K562 (cell line): ENCODE measurements at regions not wholly inside any gene's neighbourhood (a gene's known extent, or its start where the extent isn't known, plus 50 kb on each side); places are given as distances from the start of the nearest gene placed in this dataset.

Experiments used
- CHCHD3 ChIP-seq: fragments of 250-450 bp; sonication (Bioruptor Pico); IDR thresholded peaks from 2 replicates; pipeline ENCODE4 v2.1.2; 2022; ENCODE audit warnings: mild to moderate bottlenecking
- CHD2 ChIP-seq: IDR thresholded peaks from 2 replicates; pipeline ENCODE4 v1.6.1; 2011; ENCODE audit warnings: low read depth, low read length
- CHD7 ChIP-seq: fragments of 200-600 bp; sonication (generic); IDR thresholded peaks from one replicate; pipeline ENCODE4 v1.6.1; 2012; ENCODE audit warnings: mild to moderate bottlenecking, low read depth, low read length, inconsistent platforms
- CXXC5 ChIP-seq: fragments of 250-450 bp; sonication (Bioruptor Pico); IDR thresholded peaks from 2 replicates; pipeline ENCODE4 v1.8.0; 2022; ENCODE audit warnings: inconsistent platforms, mild to moderate bottlenecking, moderate library complexity
- ERF ChIP-seq: fragments of 450-650 bp; formaldehyde crosslinking; IDR thresholded peaks from 2 replicates; pipeline ENCODE4 v1.4.0; 2020; ENCODE audit warnings: mild to moderate bottlenecking, mixed read lengths
- KDM1A ChIP-seq, 2 experiments: fragments of 450-650 bp; IDR thresholded peaks; 2 replicates each; pipeline ENCODE4 v1.6.1; 2016; ENCODE audit warnings: mild to moderate bottlenecking in 2 of 2
- MEF2D ChIP-seq: conservative IDR thresholded peaks from 2 replicates; pipeline ENCODE4 v1.6.1; 2016; ENCODE audit warnings: low read depth, missing genetic modification characterization, missing compliant biosample characterization
- NEUROD1 ChIP-seq: fragments of 150-350 bp; IDR thresholded peaks from 2 replicates; pipeline ENCODE4 v1.6.1; 2014; ENCODE audit warnings: borderline replicate concordance, low read length, low read depth; ENCODE audit not compliant: partially characterized antibody
- NFYB ChIP-seq: IDR thresholded peaks from 2 replicates; pipeline ENCODE4 v1.6.1; 2011; ENCODE audit warnings: mild to moderate bottlenecking, moderate library complexity; ENCODE audit not compliant: insufficient read length; ENCODE audit errors: extremely low read depth
- PHF21A ChIP-seq: fragments of 450-650 bp; IDR thresholded peaks from 2 replicates; pipeline ENCODE4 v1.6.1; 2017; ENCODE audit warnings: low read depth, borderline replicate concordance
- SRSF7 ChIP-seq: fragments of 200-400 bp; formaldehyde crosslinking; optimal IDR thresholded peaks from 2 replicates; pipeline ENCODE3; 2017; ENCODE audit warnings: mild to moderate bottlenecking, low read depth, low read length
- SRSF9 ChIP-seq: fragments of 200-400 bp; formaldehyde crosslinking; IDR thresholded peaks from 2 replicates; pipeline ENCODE4 v1.6.1; 2017; ENCODE audit warnings: low read depth, low read length, borderline replicate concordance
- TCF7L2 ChIP-seq: fragments of 150-350 bp; IDR thresholded peaks from 2 replicates; pipeline ENCODE4 v1.6.1; 2016; ENCODE audit warnings: low read depth, mild to moderate bottlenecking, low read length, moderate library complexity
- TCFL5 ChIP-seq: fragments of 250-450 bp; sonication (Bioruptor Pico); conservative IDR thresholded peaks from 2 replicates; pipeline ENCODE4 v1.6.1; 2021; ENCODE audit warnings: mild to moderate bottlenecking, moderate library complexity, matching md5 sums
- XRCC5 ChIP-seq: fragments of 200-400 bp; formaldehyde crosslinking; IDR thresholded peaks from 2 replicates; pipeline ENCODE4 v1.6.1; 2017; ENCODE audit warnings: low read depth, mild to moderate bottlenecking, low read length
- ZBTB34 ChIP-seq: fragments of 250-450 bp; sonication (Bioruptor Pico); IDR thresholded peaks from 2 replicates; pipeline ENCODE4 v1.8.0; 2021; ENCODE audit warnings: mild to moderate bottlenecking, moderate library complexity
- ZKSCAN1 ChIP-seq: fragments of 150-350 bp; IDR thresholded peaks from 2 replicates; pipeline ENCODE4 v1.6.1; 2016; ENCODE audit warnings: low read depth, low read length
- ZNF121 ChIP-seq: sonication (generic); formaldehyde crosslinking; conservative IDR thresholded peaks from 2 replicates; pipeline ENCODE4 v1.8.0; 2022; ENCODE audit warnings: missing genetic modification reagents
- ZNF263 ChIP-seq: sonication (generic); formaldehyde crosslinking; IDR thresholded peaks from 2 replicates; pipeline ENCODE4 v1.8.0; 2022; ENCODE audit warnings: mild to moderate bottlenecking, missing genetic modification reagents, borderline replicate concordance

GRCh38 chr7:136079478-136079892 is 102.3 kb upstream of the MTPN start (continued):
- TF ChIP-seq ZBTB34 (CRISPR knock-in tag) (no peak), CHD7 (no peak), NFYB (no peak), TCF7L2 (no peak), ERF (CRISPR knock-in tag) (no peak), KDM1A (IDR thresholded peaks at IDR 0.05) (no peak), TCFL5 (no peak), CXXC5 (CRISPR knock-in tag) (0 out of 2 replicates have a peak, but pooled peaks have one; percentile 21), CHCHD3 (no peak), SRSF7 (no peak), ZKSCAN1 (no peak), MEF2D (tag) (no peak), XRCC5 (no peak), NEUROD1 (no peak), ZNF263 (CRISPR knock-in tag) (no peak), CHD2 (no peak), SRSF9 (no peak), ZNF121 (CRISPR knock-in tag) (no peak), PHF21A (no peak)
